HL-60 (cell line): ENCODE measurements at regions not wholly inside any gene's neighbourhood (a gene's known extent, or its start where the extent isn't known, plus 50 kb on each side); places are given as distances from the start of the nearest gene placed in this dataset.

Experiments
- GABPA ChIP-seq: IDR thresholded peaks from 2 replicates; pipeline ENCODE4 v1.6.1; 2012; ENCODE audit warnings: low read depth
- POLR2AphosphoS5 ChIP-seq: IDR thresholded peaks from 2 replicates; pipeline ENCODE4 v1.6.1; 2012; ENCODE audit warnings: low read depth
- REST ChIP-seq: IDR thresholded peaks from 2 replicates; pipeline ENCODE4 v1.6.1; 2012; ENCODE audit warnings: low read depth; ENCODE audit not compliant: insufficient replicate concordance
- SPI1 ChIP-seq: IDR thresholded peaks from 2 replicates; pipeline ENCODE4 v1.6.1; 2012; ENCODE audit warnings: low read depth, mild to moderate bottlenecking, borderline replicate concordance
- TF ChIP-seq, protein P1 (sequence below): IDR thresholded peaks from one replicate; pipeline ENCODE4 v1.5.1; 2011; ENCODE audit warnings: low read length, control low read depth, inconsistent platforms; ENCODE audit not compliant: insufficient read depth

GRCh38 chr11:106399624-106400023, 322.2 kb downstream of the AASDHPPT start:
- TF ChIP-seq GABPA, result no peak
- TF ChIP-seq, protein P1, sequence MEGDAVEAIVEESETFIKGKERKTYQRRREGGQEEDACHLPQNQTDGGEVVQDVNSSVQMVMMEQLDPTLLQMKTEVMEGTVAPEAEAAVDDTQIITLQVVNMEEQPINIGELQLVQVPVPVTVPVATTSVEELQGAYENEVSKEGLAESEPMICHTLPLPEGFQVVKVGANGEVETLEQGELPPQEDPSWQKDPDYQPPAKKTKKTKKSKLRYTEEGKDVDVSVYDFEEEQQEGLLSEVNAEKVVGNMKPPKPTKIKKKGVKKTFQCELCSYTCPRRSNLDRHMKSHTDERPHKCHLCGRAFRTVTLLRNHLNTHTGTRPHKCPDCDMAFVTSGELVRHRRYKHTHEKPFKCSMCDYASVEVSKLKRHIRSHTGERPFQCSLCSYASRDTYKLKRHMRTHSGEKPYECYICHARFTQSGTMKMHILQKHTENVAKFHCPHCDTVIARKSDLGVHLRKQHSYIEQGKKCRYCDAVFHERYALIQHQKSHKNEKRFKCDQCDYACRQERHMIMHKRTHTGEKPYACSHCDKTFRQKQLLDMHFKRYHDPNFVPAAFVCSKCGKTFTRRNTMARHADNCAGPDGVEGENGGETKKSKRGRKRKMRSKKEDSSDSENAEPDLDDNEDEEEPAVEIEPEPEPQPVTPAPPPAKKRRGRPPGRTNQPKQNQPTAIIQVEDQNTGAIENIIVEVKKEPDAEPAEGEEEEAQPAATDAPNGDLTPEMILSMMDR, result no peak
- TF ChIP-seq REST, result no peak
- TF ChIP-seq POLR2AphosphoS5, result no peak
- no peak for TF ChIP-seq SPI1
